ENCODE measurements at regions not wholly inside any gene's neighbourhood (a gene's known extent, or its start where the extent isn't known, plus 50 kb on each side); places are given as distances from the start of the nearest gene placed in this dataset.
A peak's percentile ranks its signal among the peaks of the same experiment; 100 is the strongest.

DNA sequence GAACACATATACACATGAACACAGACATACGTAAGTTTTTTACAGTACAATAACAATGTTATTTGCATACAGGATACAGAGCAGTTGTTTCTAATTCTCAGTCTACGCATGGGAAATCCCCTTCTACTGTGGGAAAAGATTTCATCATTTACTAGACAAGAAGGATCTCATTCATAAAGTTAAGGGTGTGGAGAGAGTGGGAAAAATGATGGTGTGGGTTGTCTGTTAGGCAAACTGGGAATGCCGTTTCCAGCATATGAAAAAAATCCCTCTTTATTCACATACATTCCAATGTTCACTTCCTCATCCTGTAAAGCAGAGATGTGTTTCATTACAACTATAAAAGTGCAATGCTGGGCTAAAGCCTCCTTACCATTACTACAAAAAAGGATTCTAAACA lies 120.9 kb downstream of the SINHCAF start:
- POLR2A ChIA-PET = no interaction called here
- Histone ChIP-seq H3K36me3 (ENCODE audit: control insufficient read depth in 2 of 2, insufficient read depth in 1 of 2, low read length in 2 of 2) (no peaks in the 10 kb centered on the region), H3K9me3 (ENCODE audit: control insufficient read depth, insufficient read depth, low read depth, low read length) (no peaks in the 10 kb centered on the region), H3K4me3 (ENCODE audit: low read depth, low read length) (no peak overlapping the region), H3K27ac (ENCODE audit: extremely low read depth, low read depth, low read length) (no peak overlapping the region), H3K4me1 (ENCODE audit: control insufficient read depth, insufficient read depth, low read length) (no peaks in the 10 kb centered on the region)
- no peak for TF ChIP-seq ZBTB21 (tag by site-specific recombination; IDR thresholded peaks at IDR 0.05)
- TF ChIP-seq TRIM28 (IDR thresholded peaks at IDR 0.05; ENCODE audit: borderline replicate concordance, low read length) = no peak
- no peak for TF ChIP-seq ZNF112 (tag by site-specific recombination; IDR thresholded peaks at IDR 0.05)
- TF ChIP-seq SETDB1 (IDR thresholded peaks at IDR 0.05; ENCODE audit: insufficient read length, low read length) = no peak
- TF ChIP-seq, protein P1, sequence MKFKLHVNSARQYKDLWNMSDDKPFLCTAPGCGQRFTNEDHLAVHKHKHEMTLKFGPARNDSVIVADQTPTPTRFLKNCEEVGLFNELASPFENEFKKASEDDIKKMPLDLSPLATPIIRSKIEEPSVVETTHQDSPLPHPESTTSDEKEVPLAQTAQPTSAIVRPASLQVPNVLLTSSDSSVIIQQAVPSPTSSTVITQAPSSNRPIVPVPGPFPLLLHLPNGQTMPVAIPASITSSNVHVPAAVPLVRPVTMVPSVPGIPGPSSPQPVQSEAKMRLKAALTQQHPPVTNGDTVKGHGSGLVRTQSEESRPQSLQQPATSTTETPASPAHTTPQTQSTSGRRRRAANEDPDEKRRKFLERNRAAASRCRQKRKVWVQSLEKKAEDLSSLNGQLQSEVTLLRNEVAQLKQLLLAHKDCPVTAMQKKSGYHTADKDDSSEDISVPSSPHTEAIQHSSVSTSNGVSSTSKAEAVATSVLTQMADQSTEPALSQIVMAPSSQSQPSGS (tag by site-specific recombination; IDR thresholded peaks at IDR 0.05; ENCODE audit: low read depth) = no peak
- TF ChIP-seq, protein P2, sequence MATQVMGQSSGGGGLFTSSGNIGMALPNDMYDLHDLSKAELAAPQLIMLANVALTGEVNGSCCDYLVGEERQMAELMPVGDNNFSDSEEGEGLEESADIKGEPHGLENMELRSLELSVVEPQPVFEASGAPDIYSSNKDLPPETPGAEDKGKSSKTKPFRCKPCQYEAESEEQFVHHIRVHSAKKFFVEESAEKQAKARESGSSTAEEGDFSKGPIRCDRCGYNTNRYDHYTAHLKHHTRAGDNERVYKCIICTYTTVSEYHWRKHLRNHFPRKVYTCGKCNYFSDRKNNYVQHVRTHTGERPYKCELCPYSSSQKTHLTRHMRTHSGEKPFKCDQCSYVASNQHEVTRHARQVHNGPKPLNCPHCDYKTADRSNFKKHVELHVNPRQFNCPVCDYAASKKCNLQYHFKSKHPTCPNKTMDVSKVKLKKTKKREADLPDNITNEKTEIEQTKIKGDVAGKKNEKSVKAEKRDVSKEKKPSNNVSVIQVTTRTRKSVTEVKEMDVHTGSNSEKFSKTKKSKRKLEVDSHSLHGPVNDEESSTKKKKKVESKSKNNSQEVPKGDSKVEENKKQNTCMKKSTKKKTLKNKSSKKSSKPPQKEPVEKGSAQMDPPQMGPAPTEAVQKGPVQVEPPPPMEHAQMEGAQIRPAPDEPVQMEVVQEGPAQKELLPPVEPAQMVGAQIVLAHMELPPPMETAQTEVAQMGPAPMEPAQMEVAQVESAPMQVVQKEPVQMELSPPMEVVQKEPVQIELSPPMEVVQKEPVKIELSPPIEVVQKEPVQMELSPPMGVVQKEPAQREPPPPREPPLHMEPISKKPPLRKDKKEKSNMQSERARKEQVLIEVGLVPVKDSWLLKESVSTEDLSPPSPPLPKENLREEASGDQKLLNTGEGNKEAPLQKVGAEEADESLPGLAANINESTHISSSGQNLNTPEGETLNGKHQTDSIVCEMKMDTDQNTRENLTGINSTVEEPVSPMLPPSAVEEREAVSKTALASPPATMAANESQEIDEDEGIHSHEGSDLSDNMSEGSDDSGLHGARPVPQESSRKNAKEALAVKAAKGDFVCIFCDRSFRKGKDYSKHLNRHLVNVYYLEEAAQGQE (tag by site-specific recombination; IDR thresholded peaks at IDR 0.05) = no peak
- no peak for TF ChIP-seq GLI4 (tag by site-specific recombination; IDR thresholded peaks at IDR 0.05)
- no peak for TF ChIP-seq ZSCAN16 (tag by site-specific recombination; IDR thresholded peaks at IDR 0.05)
- TF ChIP-seq ZNF629 (tag by site-specific recombination; IDR thresholded peaks at IDR 0.05) = no peak
- TF ChIP-seq ZFP37 (tag by site-specific recombination; IDR thresholded peaks at IDR 0.05) = no peak
- TF ChIP-seq ZFP3 (tag by site-specific recombination; IDR thresholded peaks at IDR 0.05; ENCODE audit: low read depth) = no peak
- TF ChIP-seq, protein P3, sequence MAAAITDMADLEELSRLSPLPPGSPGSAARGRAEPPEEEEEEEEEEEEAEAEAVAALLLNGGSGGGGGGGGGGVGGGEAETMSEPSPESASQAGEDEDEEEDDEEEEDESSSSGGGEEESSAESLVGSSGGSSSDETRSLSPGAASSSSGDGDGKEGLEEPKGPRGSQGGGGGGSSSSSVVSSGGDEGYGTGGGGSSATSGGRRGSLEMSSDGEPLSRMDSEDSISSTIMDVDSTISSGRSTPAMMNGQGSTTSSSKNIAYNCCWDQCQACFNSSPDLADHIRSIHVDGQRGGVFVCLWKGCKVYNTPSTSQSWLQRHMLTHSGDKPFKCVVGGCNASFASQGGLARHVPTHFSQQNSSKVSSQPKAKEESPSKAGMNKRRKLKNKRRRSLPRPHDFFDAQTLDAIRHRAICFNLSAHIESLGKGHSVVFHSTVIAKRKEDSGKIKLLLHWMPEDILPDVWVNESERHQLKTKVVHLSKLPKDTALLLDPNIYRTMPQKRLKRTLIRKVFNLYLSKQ (tag by site-specific recombination; IDR thresholded peaks at IDR 0.05; ENCODE audit: borderline replicate concordance) = no peak
- CTCF ChIA-PET = no interaction called here

GRCh38 chr12:31206038-31206670 lies 119.8 kb downstream of the SINHCAF start:
- H3K36me3 ChIP-seq (ENCODE audit: control insufficient read depth in 2 of 2, insufficient read depth in 1 of 2, low read length in 2 of 2) = no peaks in the 10 kb centered on the region
- no peak for TF ChIP-seq ZBTB11 (tag by site-specific recombination; conservative IDR thresholded peaks at IDR 0.05; ENCODE audit: low read depth)
- 0 out of 2 replicates have a peak, but pooled peaks have one; percentile 8 for TF ChIP-seq ZFHX2 (tag by site-specific recombination; conservative IDR thresholded peaks at IDR 0.05)
- H3K27ac ChIP-seq (ENCODE audit: extremely low read depth, low read depth, low read length) = no peak overlapping the region
- H3K9me3 ChIP-seq (ENCODE audit: control insufficient read depth, insufficient read depth, low read depth, low read length) = no peaks in the 10 kb centered on the region
- POLR2A ChIA-PET = no interaction called here
- no peaks in the 10 kb centered on the region for H3K4me1 ChIP-seq (ENCODE audit: control insufficient read depth, insufficient read depth, low read length)
- CTCF ChIA-PET = no interaction called here
- H3K4me3 ChIP-seq (ENCODE audit: low read depth, low read length) = no peak overlapping the region

Measured in HEK293 (cell line).